Fibroblast of the aortic adventitia (primary cell): ENCODE measurements at regions not wholly inside any gene's neighbourhood (a gene's known extent, or its start where the extent isn't known, plus 50 kb on each side); places are given as distances from the start of the nearest gene placed in this dataset.

Source experiments
- DNase-seq: peaks from one replicate; pipeline ENCODE4 v3.0.0-alpha.2; 2010; ENCODE audit warnings: low read depth
- H3K4me3 ChIP-seq: 2 replicates; pipeline ENCODE4 v1.5.1; 2011; ENCODE audit warnings: low read depth, mild to moderate bottlenecking, control low read depth, low read length, moderate library complexity
- TF ChIP-seq, protein P1 (sequence below): IDR thresholded peaks from 2 replicates; pipeline ENCODE4 v1.5.1; 2011; ENCODE audit warnings: mild to moderate bottlenecking, low read length, control low read depth, inconsistent platforms; ENCODE audit not compliant: insufficient read depth

DNA sequence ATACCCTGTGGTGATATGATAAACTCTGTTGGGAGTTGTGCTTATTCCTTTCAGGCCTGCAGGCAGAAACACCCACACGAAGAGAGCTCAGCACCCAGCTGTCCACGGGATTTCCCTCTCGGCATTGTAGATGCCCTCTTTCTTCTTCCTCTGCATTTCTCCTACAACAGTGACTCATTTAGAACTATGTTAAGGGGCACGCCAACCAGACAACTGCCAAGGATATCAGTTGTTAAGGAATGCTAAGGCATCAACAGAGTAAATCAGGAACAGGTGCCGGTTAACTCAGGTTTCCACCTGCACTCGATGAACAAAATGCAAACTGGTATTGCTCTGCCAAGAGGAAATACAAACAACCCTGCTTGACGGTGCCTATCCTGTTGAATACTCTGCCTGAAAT, 270.0 kb upstream of the PEX5L start:
- DNase-seq: peak; percentile 48
- TF ChIP-seq, protein P1, sequence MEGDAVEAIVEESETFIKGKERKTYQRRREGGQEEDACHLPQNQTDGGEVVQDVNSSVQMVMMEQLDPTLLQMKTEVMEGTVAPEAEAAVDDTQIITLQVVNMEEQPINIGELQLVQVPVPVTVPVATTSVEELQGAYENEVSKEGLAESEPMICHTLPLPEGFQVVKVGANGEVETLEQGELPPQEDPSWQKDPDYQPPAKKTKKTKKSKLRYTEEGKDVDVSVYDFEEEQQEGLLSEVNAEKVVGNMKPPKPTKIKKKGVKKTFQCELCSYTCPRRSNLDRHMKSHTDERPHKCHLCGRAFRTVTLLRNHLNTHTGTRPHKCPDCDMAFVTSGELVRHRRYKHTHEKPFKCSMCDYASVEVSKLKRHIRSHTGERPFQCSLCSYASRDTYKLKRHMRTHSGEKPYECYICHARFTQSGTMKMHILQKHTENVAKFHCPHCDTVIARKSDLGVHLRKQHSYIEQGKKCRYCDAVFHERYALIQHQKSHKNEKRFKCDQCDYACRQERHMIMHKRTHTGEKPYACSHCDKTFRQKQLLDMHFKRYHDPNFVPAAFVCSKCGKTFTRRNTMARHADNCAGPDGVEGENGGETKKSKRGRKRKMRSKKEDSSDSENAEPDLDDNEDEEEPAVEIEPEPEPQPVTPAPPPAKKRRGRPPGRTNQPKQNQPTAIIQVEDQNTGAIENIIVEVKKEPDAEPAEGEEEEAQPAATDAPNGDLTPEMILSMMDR: no peak
- H3K4me3 ChIP-seq: no peak overlapping the region

DNA sequence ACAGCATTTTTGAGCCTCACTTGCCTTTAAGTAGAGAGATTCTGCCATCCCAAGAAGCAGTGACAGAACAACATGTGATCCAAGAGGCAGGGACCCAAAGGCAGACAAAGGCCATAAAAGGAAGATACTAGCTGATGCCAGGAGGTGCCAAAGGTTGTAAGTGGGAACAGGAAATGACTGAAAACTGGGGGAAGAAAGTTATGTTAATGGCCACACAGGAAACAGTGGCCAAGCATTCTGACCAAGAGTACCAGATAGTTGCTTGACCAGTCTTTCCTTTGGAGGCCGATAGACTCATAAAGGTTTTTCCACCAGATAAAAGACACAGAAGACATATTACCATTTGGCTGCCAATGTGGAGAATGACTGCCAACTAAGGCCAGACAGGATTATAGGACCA, 274.5 kb upstream of the PEX5L start:
- DNase-seq: no peak
- TF ChIP-seq, protein P1: no peak
- H3K4me3 ChIP-seq: no peak overlapping the region

DNA sequence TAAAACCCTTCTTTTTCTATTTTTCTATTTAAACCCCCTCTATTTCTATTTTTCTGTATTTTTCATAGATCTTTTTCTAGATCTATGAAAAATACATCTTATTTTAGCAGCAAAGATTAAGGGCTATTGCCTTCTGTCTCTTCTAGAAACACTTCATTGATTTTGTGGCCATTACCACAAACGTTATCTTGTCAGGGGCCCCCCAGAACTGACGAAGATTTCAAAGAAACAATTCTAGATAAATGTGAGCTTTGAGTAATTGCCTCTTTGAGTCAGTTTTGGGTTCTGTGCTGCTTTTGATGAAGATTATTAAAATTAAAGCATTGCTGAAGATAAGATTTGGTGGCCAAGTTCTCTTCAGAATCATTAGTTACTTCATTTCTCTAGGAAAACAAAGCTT, 279.6 kb upstream of the PEX5L start:
- no peak overlapping the region for H3K4me3 ChIP-seq
- DNase-seq: no peak
- TF ChIP-seq, protein P1: no peak

DNA sequence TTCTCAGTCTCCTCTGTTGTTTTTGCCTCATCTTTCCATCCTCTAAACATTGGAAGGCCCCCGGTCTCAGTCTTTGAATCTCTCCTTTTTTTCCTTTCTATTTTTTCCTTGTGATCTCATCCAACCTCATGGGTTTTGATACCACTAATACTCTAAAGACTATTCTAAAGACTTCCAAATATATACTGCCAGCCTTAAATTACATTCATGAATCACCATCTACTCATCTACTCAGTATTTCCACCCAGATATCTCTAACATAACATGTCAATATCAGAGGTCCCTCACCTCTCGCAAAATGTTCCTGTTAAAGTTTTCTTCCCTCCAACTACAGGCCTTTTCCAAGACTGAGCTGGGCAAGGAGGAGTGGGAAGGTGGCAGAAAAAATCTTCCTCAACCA, 282.5 kb upstream of the TTC14 start:
- peak; percentile 28 for DNase-seq
- TF ChIP-seq, protein P1: no peak
- no peak overlapping the region for H3K4me3 ChIP-seq

DNA sequence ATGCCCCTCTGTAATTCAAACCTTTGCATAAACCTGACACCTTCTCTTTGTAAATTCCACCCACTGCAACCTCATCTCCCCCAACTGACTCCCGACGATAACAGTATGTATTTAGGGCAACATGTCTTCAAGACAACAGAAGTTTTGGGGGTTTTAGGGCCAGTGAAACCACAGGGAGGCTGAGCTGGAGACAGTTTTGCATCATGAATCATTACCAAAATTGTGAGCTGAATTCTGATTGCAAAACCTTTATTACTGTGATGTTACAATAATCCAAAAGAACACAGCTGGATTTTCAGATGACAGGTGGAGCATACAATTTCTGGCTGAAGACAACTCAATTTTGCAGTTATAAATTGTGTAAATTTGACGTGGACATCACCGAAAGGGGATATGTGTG, 281.3 kb upstream of the TTC14 start:
- TF ChIP-seq, protein P1: no peak
- H3K4me3 ChIP-seq: no peak overlapping the region
- peak; percentile 43 for DNase-seq

- no peak for DNase-seq
- no peak overlapping the region for H3K4me3 ChIP-seq
- TF ChIP-seq, protein P1: no peak
Measured at GRCh38 chr3:180321534-180321933, 280.4 kb upstream of the TTC14 start.

- TF ChIP-seq, protein P1: no peak
- H3K4me3 ChIP-seq: no peak overlapping the region
- no peak for DNase-seq
Measured at GRCh38 chr3:180322829-180323228, 279.1 kb upstream of the TTC14 start.
